ENCODE measurements at regions not wholly inside any gene's neighbourhood (a gene's known extent, or its start where the extent isn't known, plus 50 kb on each side); places are given as distances from the start of the nearest gene placed in this dataset.

DNA sequence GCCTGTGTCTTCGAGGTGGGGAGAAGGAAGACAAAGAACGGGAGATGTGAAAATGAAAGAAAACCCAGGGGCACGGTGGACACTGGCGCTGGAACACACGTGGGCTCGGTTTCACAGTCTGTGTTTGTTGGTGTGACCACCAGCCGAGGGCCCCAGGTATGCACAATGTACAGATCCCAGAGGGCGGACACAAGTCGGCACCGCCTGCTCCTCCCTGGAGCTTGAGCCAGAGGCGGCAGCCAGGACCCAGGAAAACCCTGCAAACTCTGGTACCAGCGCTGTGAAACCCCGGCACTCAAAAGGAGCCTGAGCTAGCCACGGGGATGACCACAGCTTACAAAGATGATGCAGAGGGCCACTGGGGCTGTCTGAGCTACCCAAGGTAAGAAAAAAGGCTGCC is 105.0 kb downstream of the SHANK2 start:
- in situ Hi-C loops (cut with MboI), result no loop called here
- DNase-seq (ENCODE audit: extremely low read depth in 1 of 4, low spot score in 3 of 4) (no peak), ATAC-seq (no peak), FAIRE-seq (no peak)
- TF ChIP-seq, protein P1, sequence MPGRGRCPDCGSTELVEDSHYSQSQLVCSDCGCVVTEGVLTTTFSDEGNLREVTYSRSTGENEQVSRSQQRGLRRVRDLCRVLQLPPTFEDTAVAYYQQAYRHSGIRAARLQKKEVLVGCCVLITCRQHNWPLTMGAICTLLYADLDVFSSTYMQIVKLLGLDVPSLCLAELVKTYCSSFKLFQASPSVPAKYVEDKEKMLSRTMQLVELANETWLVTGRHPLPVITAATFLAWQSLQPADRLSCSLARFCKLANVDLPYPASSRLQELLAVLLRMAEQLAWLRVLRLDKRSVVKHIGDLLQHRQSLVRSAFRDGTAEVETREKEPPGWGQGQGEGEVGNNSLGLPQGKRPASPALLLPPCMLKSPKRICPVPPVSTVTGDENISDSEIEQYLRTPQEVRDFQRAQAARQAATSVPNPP (IDR thresholded peaks at IDR 0.05; ENCODE audit: borderline replicate concordance, insufficient read depth, insufficient read length), result no peak
- TF ChIP-seq EWSR1 (IDR thresholded peaks at IDR 0.05; ENCODE audit: borderline replicate concordance, low read depth, partially characterized antibody) (no peak), NR2C1 (IDR thresholded peaks at IDR 0.05) (no peak), NR2C1 (tag; IDR thresholded peaks at IDR 0.05) (no peak), ARNT (IDR thresholded peaks at IDR 0.05) (no peak), LARP7 (IDR thresholded peaks at IDR 0.05) (no peak), MBD2 (IDR thresholded peaks at IDR 0.05; ENCODE audit: borderline replicate concordance, low read depth) (no peak), BRD9 (IDR thresholded peaks at IDR 0.05; ENCODE audit: low read depth, partially characterized antibody) (no peak), HMG20B (CRISPR knock-in tag; IDR thresholded peaks at IDR 0.05) (no peak), CCAR2 (IDR thresholded peaks at IDR 0.05; ENCODE audit: low read depth, low read length) (no peak), U2AF1 (optimal IDR thresholded peaks at IDR 0.05; ENCODE audit: low read depth, low read length) (no peak), ZNF253 (CRISPR knock-in tag; conservative IDR thresholded peaks at IDR 0.05) (no peak), TAL1 (IDR thresholded peaks at IDR 0.05) (no peak), NFIC (IDR thresholded peaks at IDR 0.05) (no peak)
- TF ChIP-seq, protein P2, sequence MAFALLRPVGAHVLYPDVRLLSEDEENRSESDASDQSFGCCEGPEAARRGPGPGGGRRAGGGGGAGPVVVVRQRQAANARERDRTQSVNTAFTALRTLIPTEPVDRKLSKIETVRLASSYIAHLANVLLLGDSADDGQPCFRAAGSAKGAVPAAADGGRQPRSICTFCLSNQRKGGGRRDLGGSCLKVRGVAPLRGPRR (CRISPR knock-in tag; IDR thresholded peaks at IDR 0.05), result no peak
- TF ChIP-seq, protein P3, sequence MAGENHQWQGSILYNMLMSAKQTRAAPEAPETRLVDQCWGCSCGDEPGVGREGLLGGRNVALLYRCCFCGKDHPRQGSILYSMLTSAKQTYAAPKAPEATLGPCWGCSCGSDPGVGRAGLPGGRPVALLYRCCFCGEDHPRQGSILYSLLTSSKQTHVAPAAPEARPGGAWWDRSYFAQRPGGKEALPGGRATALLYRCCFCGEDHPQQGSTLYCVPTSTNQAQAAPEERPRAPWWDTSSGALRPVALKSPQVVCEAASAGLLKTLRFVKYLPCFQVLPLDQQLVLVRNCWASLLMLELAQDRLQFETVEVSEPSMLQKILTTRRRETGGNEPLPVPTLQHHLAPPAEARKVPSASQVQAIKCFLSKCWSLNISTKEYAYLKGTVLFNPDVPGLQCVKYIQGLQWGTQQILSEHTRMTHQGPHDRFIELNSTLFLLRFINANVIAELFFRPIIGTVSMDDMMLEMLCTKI (IDR thresholded peaks at IDR 0.05; ENCODE audit: partially characterized antibody), result no peak
- ChIA-PET POLR2A (no interaction called here), CTCF (ENCODE audit: low intra/inter-chr PET ratio) (no interaction called here)
- BruUV-seq (replicated peaks), result no TSS peak
- Histone ChIP-seq H3K27me3 (ENCODE audit: control insufficient read depth in 2 of 2, insufficient read depth in 2 of 2, low read length in 2 of 2) (peaks cover 5 to 41% of the 10 kb centered on the region in 2 experiments; a peak in 3 of 5 replicates), H3K36me3 (ENCODE audit: control insufficient read depth, insufficient read depth, low read length) (no peaks in the 10 kb centered on the region), H4K20me1 (replicated peaks; ENCODE audit: control insufficient read depth, insufficient read depth, low read length) (no peaks in the 10 kb centered on the region), H3K4me3 (no peak overlapping the region), H3K27ac (ENCODE audit: extremely low read depth, low read depth, low read length) (no peak overlapping the region), H3K4me2 (ENCODE audit: insufficient read depth, low read length) (no peak overlapping the region), H3K79me2 (ENCODE audit: control insufficient read depth, insufficient read depth, low read length) (no peaks in the 10 kb centered on the region), H3K9me3 (replicated peaks; ENCODE audit: control insufficient read depth, insufficient read depth, low read depth, low read length) (no peaks in the 10 kb centered on the region), H3K4me1 (replicated peaks in 1 of 2; ENCODE audit: control insufficient read depth in 2 of 2, insufficient read depth in 2 of 2, low read length in 2 of 2) (no peaks in the 10 kb centered on the region; a peak in 2 of 5 replicates), H3K9me1 (ENCODE audit: control insufficient read depth, insufficient read depth, low read length) (no peaks in the 10 kb centered on the region), H3K9ac (ENCODE audit: insufficient read depth in 1 of 2, low read depth in 2 of 2, low read length in 2 of 2) (no peak overlapping the region), H2AFZ (ENCODE audit: low read depth, low read length) (no peak overlapping the region)
- WGBS (ENCODE audit: insufficient coverage, low coverage, missing lambda C conversion rate), result 3% methylated on average over 13 of the region's 14 CpGs
- intact Hi-C loops (cut with micrococcal nuclease), result no loop called here
